WTC11 (cell line): ENCODE measurements at regions not wholly inside any gene's neighbourhood (a gene's known extent, or its start where the extent isn't known, plus 50 kb on each side); places are given as distances from the start of the nearest gene placed in this dataset.

Experiments
- ATAC-seq: fragments of 200-7000 bp; cut with Tn5 transposase; 2 replicates; pipeline ENCODE4 v1.10.0; 2021; ENCODE audit warnings: mild to moderate bottlenecking, moderate library complexity
- CTCF ChIA-PET: fragments of 300-600 bp; sonication (Branson Sonifier 250); formaldehyde crosslinking; loops from one replicate; lab custom pipeline; 2021; ENCODE audit warnings: antibody characterized with exemption; lab: Charles Lee
- POLR2A ChIA-PET: fragments of 350-600 bp; sonication (Branson Sonifier 250); formaldehyde crosslinking; loops from one replicate; lab custom pipeline; 2021; ENCODE audit warnings: antibody characterized with exemption; lab: Charles Lee
- DNase-seq: peaks from one replicate; pipeline ENCODE4 v3.0.0; 2021; ENCODE audit warnings: low spot score
- H3K27ac Mint-ChIP-seq: 2 replicates; pipeline ENCODE4 v1.8.0; 2021; ENCODE audit warnings: mixed read lengths
- H3K27me3 Mint-ChIP-seq: 2 replicates; pipeline ENCODE4 v1.8.0; 2021; ENCODE audit warnings: low read depth, mild to moderate bottlenecking, moderate library complexity, mixed read lengths
- H3K36me3 Mint-ChIP-seq: 2 replicates; pipeline ENCODE4 v1.8.0; 2021; ENCODE audit warnings: mixed read lengths
- H3K4me1 Mint-ChIP-seq: 2 replicates; pipeline ENCODE4 v1.8.0; 2022; ENCODE audit warnings: mixed read lengths
- H3K4me3 Mint-ChIP-seq: 2 replicates; pipeline ENCODE4 v1.8.0; 2021; ENCODE audit warnings: mild to moderate bottlenecking, moderate library complexity, mixed read lengths
- H3K9me3 Mint-ChIP-seq: 2 replicates; pipeline ENCODE4 v1.8.0; 2021; ENCODE audit warnings: mixed read lengths
- ELF4 ChIP-seq: sonication (generic); formaldehyde crosslinking; IDR thresholded peaks from 2 replicates; pipeline ENCODE4 v1.8.1; 2022; ENCODE audit warnings: low read depth, mild to moderate bottlenecking, moderate library complexity, missing genetic modification reagents
- ETV6 ChIP-seq: sonication (generic); formaldehyde crosslinking; IDR thresholded peaks from 2 replicates; pipeline ENCODE4 v1.8.1; 2022; ENCODE audit warnings: mild to moderate bottlenecking, missing genetic modification reagents
- FOXP1 ChIP-seq: sonication (generic); formaldehyde crosslinking; IDR thresholded peaks from 2 replicates; pipeline ENCODE4 v1.8.0; 2022; ENCODE audit warnings: missing genetic modification reagents, mild to moderate bottlenecking, moderate library complexity, borderline replicate concordance
- GRHL2 ChIP-seq: fragments of 250-450 bp; sonication (Bioruptor Pico); IDR thresholded peaks from 2 replicates; pipeline ENCODE4 v1.8.0; 2022; ENCODE audit warnings: mild to moderate bottlenecking, moderate library complexity; ENCODE audit not compliant: insufficient replicate concordance, severe bottlenecking
- KAT7 ChIP-seq: sonication (generic); formaldehyde crosslinking; IDR thresholded peaks from 2 replicates; pipeline ENCODE4 v1.8.1; 2023; ENCODE audit warnings: missing genetic modification reagents, mild to moderate bottlenecking, borderline replicate concordance
- NFATC4 ChIP-seq: fragments of 250-450 bp; sonication (Bioruptor Pico); IDR thresholded peaks from 2 replicates; pipeline ENCODE4 v1.9.0; 2021; ENCODE audit warnings: mild to moderate bottlenecking
- NR1H2 ChIP-seq: sonication (generic); formaldehyde crosslinking; IDR thresholded peaks from 2 replicates; pipeline ENCODE4 v1.9.0; 2021; ENCODE audit warnings: mild to moderate bottlenecking, moderate library complexity, missing genetic modification reagents
- TCF7 ChIP-seq: sonication (generic); formaldehyde crosslinking; IDR thresholded peaks from 2 replicates; pipeline ENCODE4 v1.8.0; 2022; ENCODE audit warnings: mild to moderate bottlenecking, low read depth, missing genetic modification reagents, moderate library complexity
- TEAD4 ChIP-seq: sonication (generic); formaldehyde crosslinking; IDR thresholded peaks from 2 replicates; pipeline ENCODE4 v1.8.0; 2022; ENCODE audit warnings: mild to moderate bottlenecking, missing genetic modification reagents
- TP53 ChIP-seq: sonication (generic); formaldehyde crosslinking; IDR thresholded peaks from 2 replicates; pipeline ENCODE4 v1.8.1; 2023; ENCODE audit warnings: mild to moderate bottlenecking, missing genetic modification reagents
- ZNF121 ChIP-seq: sonication (generic); formaldehyde crosslinking; IDR thresholded peaks from 2 replicates; pipeline ENCODE4 v1.8.0; 2023; ENCODE audit warnings: missing genetic modification reagents
- ZNF263 ChIP-seq: sonication (generic); formaldehyde crosslinking; IDR thresholded peaks from 2 replicates; pipeline ENCODE4 v1.8.1; 2022; ENCODE audit warnings: low read depth, mild to moderate bottlenecking, moderate library complexity, missing genetic modification reagents
- ZNF416 ChIP-seq: fragments of 250-450 bp; sonication (Bioruptor Pico); IDR thresholded peaks from 2 replicates; pipeline ENCODE4 v1.9.0; 2021; ENCODE audit warnings: mild to moderate bottlenecking, inconsistent platforms
- TF ChIP-seq, protein P1 (sequence below): sonication (generic); formaldehyde crosslinking; IDR thresholded peaks from 2 replicates; pipeline ENCODE4 v1.8.1; 2022; ENCODE audit warnings: low read depth, missing genetic modification reagents, borderline replicate concordance
- TF ChIP-seq, protein P2 (sequence below): sonication (generic); formaldehyde crosslinking; IDR thresholded peaks from 2 replicates; pipeline ENCODE4 v1.8.0; 2022; ENCODE audit warnings: mild to moderate bottlenecking, missing genetic modification reagents
- TF ChIP-seq, protein P3 (sequence below): sonication (generic); formaldehyde crosslinking; IDR thresholded peaks from 2 replicates; pipeline ENCODE4 v1.8.0; 2023; ENCODE audit warnings: missing genetic modification reagents, mild to moderate bottlenecking, borderline replicate concordance
- TF ChIP-seq, protein P4 (sequence below): fragments of 250-450 bp; sonication (Bioruptor Pico); IDR thresholded peaks from 2 replicates; pipeline ENCODE4 v1.9.0; 2021; ENCODE audit warnings: mild to moderate bottlenecking
- TF ChIP-seq, protein P5 (sequence below): sonication (generic); formaldehyde crosslinking; IDR thresholded peaks from 2 replicates; pipeline ENCODE4 v1.8.0; 2023; ENCODE audit warnings: mild to moderate bottlenecking, missing genetic modification reagents
- TF ChIP-seq, protein P6 (sequence below): sonication (generic); formaldehyde crosslinking; IDR thresholded peaks from 2 replicates; pipeline ENCODE4 v1.8.1; 2023; ENCODE audit warnings: mild to moderate bottlenecking, missing genetic modification reagents, moderate library complexity

DNA sequence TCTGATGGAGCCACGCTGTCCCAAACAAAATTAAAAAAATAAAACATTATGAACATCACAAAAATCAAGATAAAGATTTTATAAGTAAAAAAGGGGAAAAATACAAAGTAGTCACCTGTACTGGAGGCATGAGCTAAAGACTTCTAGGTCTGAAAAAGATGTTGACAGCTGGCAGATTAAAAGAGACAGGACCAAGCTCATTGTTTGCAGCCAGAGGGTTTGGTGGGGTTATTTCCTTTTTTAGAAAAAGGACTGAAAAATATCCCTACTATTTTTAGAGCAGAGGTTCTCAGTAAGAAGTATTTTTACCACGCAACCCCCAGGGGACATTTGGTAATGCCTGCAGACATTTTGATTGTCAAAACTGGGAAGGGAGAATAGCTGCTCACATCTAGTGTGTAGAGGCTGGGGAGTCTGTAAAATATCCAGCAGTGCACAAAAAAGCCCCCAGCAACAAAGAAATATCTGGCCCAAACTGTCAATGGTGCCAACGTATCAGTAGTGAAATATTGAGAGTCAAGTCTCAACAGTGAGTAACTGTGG lies 353.4 kb downstream of the TLE1 start:
- peaks cover 29% of the 10 kb centered on the region for H3K9me3 Mint-ChIP-seq
- ChIA-PET POLR2A (interaction anchor here (0.5 kb wide), 1 partner anchor 535 kb away, joined by 3 read pairs; no protein-coding TSS in a partner anchor), CTCF (no interaction called here)
- H3K27me3 Mint-ChIP-seq: no peaks in the 10 kb centered on the region
- no peak for DNase-seq
- TF ChIP-seq ZNF416 (CRISPR knock-in tag) (no peak), KAT7 (CRISPR knock-in tag) (no peak), TCF7 (CRISPR knock-in tag) (no peak), GRHL2 (CRISPR knock-in tag) (no peak), ELF4 (CRISPR knock-in tag) (no peak), FOXP1 (no peak), TEAD4 (CRISPR knock-in tag) (no peak)
- TF ChIP-seq, protein P1, sequence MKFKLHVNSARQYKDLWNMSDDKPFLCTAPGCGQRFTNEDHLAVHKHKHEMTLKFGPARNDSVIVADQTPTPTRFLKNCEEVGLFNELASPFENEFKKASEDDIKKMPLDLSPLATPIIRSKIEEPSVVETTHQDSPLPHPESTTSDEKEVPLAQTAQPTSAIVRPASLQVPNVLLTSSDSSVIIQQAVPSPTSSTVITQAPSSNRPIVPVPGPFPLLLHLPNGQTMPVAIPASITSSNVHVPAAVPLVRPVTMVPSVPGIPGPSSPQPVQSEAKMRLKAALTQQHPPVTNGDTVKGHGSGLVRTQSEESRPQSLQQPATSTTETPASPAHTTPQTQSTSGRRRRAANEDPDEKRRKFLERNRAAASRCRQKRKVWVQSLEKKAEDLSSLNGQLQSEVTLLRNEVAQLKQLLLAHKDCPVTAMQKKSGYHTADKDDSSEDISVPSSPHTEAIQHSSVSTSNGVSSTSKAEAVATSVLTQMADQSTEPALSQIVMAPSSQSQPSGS (CRISPR knock-in tag): no peak
- TF ChIP-seq, all 79 proteins: peak for 0
- no peak overlapping the region for H3K27ac Mint-ChIP-seq
- no peak overlapping the region for H3K4me3 Mint-ChIP-seq
- peaks cover 9% of the 10 kb centered on the region for H3K36me3 Mint-ChIP-seq
- no peaks in the 10 kb centered on the region for H3K4me1 Mint-ChIP-seq
- no peak for ATAC-seq

DNA sequence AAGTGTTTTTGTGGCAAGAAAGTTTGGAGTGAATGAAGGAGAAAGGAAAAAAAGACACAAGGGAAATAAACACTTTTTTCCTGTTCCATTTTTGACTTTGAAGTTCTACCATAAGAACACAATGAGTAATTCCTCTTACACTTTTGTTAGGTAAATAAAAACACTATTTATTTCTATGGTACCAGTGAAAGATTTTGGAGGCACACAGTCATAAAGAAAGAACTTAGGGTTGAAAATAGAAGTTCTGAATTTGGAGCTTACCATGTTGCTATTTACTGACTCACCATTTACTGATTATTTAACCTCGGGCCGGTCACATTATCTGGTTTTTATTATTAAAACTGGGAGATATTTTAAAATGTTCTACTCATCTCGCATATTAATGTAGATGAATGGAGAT lies 367.8 kb downstream of the TLE1 start:
- DNase-seq: no peak
- Mint-ChIP-seq H3K36me3 (peaks cover 34% of the 10 kb centered on the region), H3K4me1 (no peaks in the 10 kb centered on the region), H3K27ac (no peak overlapping the region), H3K4me3 (no peak overlapping the region), H3K27me3 (0 out of 2 replicates have a peak, but pooled peaks cover 3% of the 10 kb centered on the region), H3K9me3 (peaks cover 55% of the 10 kb centered on the region)
- ChIA-PET POLR2A (no interaction called here), CTCF (no interaction called here)
- ATAC-seq: no peak
- TF ChIP-seq KAT7 (CRISPR knock-in tag): no peak
- no peak for TF ChIP-seq ZNF121 (CRISPR knock-in tag)
- TF ChIP-seq, protein P2, sequence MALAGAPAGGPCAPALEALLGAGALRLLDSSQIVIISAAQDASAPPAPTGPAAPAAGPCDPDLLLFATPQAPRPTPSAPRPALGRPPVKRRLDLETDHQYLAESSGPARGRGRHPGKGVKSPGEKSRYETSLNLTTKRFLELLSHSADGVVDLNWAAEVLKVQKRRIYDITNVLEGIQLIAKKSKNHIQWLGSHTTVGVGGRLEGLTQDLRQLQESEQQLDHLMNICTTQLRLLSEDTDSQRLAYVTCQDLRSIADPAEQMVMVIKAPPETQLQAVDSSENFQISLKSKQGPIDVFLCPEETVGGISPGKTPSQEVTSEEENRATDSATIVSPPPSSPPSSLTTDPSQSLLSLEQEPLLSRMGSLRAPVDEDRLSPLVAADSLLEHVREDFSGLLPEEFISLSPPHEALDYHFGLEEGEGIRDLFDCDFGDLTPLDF (CRISPR knock-in tag): no peak
- TF ChIP-seq, protein P3, sequence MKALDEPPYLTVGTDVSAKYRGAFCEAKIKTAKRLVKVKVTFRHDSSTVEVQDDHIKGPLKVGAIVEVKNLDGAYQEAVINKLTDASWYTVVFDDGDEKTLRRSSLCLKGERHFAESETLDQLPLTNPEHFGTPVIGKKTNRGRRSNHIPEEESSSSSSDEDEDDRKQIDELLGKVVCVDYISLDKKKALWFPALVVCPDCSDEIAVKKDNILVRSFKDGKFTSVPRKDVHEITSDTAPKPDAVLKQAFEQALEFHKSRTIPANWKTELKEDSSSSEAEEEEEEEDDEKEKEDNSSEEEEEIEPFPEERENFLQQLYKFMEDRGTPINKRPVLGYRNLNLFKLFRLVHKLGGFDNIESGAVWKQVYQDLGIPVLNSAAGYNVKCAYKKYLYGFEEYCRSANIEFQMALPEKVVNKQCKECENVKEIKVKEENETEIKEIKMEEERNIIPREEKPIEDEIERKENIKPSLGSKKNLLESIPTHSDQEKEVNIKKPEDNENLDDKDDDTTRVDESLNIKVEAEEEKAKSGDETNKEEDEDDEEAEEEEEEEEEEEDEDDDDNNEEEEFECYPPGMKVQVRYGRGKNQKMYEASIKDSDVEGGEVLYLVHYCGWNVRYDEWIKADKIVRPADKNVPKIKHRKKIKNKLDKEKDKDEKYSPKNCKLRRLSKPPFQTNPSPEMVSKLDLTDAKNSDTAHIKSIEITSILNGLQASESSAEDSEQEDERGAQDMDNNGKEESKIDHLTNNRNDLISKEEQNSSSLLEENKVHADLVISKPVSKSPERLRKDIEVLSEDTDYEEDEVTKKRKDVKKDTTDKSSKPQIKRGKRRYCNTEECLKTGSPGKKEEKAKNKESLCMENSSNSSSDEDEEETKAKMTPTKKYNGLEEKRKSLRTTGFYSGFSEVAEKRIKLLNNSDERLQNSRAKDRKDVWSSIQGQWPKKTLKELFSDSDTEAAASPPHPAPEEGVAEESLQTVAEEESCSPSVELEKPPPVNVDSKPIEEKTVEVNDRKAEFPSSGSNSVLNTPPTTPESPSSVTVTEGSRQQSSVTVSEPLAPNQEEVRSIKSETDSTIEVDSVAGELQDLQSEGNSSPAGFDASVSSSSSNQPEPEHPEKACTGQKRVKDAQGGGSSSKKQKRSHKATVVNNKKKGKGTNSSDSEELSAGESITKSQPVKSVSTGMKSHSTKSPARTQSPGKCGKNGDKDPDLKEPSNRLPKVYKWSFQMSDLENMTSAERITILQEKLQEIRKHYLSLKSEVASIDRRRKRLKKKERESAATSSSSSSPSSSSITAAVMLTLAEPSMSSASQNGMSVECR: no peak
- no peak for TF ChIP-seq NFATC4 (CRISPR knock-in tag)
- TF ChIP-seq TP53 (CRISPR knock-in tag): no peak
- TF ChIP-seq, protein P4, sequence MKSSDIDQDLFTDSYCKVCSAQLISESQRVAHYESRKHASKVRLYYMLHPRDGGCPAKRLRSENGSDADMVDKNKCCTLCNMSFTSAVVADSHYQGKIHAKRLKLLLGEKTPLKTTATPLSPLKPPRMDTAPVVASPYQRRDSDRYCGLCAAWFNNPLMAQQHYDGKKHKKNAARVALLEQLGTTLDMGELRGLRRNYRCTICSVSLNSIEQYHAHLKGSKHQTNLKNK: no peak
- no peak for TF ChIP-seq TEAD4 (CRISPR knock-in tag)
- TF ChIP-seq, protein P5, sequence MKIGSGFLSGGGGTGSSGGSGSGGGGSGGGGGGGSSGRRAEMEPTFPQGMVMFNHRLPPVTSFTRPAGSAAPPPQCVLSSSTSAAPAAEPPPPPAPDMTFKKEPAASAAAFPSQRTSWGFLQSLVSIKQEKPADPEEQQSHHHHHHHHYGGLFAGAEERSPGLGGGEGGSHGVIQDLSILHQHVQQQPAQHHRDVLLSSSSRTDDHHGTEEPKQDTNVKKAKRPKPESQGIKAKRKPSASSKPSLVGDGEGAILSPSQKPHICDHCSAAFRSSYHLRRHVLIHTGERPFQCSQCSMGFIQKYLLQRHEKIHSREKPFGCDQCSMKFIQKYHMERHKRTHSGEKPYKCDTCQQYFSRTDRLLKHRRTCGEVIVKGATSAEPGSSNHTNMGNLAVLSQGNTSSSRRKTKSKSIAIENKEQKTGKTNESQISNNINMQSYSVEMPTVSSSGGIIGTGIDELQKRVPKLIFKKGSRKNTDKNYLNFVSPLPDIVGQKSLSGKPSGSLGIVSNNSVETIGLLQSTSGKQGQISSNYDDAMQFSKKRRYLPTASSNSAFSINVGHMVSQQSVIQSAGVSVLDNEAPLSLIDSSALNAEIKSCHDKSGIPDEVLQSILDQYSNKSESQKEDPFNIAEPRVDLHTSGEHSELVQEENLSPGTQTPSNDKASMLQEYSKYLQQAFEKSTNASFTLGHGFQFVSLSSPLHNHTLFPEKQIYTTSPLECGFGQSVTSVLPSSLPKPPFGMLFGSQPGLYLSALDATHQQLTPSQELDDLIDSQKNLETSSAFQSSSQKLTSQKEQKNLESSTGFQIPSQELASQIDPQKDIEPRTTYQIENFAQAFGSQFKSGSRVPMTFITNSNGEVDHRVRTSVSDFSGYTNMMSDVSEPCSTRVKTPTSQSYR (CRISPR knock-in tag): no peak
- no peak for TF ChIP-seq NR1H2 (CRISPR knock-in tag)
- no peak for TF ChIP-seq ZNF263 (CRISPR knock-in tag)
- TF ChIP-seq ETV6 (CRISPR knock-in tag): no peak
- TF ChIP-seq, protein P6, sequence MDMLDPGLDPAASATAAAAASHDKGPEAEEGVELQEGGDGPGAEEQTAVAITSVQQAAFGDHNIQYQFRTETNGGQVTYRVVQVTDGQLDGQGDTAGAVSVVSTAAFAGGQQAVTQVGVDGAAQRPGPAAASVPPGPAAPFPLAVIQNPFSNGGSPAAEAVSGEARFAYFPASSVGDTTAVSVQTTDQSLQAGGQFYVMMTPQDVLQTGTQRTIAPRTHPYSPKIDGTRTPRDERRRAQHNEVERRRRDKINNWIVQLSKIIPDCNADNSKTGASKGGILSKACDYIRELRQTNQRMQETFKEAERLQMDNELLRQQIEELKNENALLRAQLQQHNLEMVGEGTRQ (CRISPR knock-in tag): no peak
